WTC11 (cell line): ENCODE measurements at regions not wholly inside any gene's neighbourhood (a gene's known extent, or its start where the extent isn't known, plus 50 kb on each side); places are given as distances from the start of the nearest gene placed in this dataset.

ENCODE experiments used
- CTCF ChIP-seq: fragments of 200-600 bp; IDR thresholded peaks from 2 replicates; pipeline ENCODE4 v1.8.0; 2022; ENCODE audit warnings: antibody characterized with exemption
- E2F4 ChIP-seq: sonication (generic); formaldehyde crosslinking; IDR thresholded peaks from 2 replicates; pipeline ENCODE4 v1.8.1; 2022; ENCODE audit warnings: low read depth, mild to moderate bottlenecking, moderate library complexity, missing genetic modification reagents, borderline replicate concordance
- FOXK1 ChIP-seq: sonication (generic); formaldehyde crosslinking; IDR thresholded peaks from 2 replicates; pipeline ENCODE4 v1.8.0; 2022; ENCODE audit warnings: mild to moderate bottlenecking, moderate library complexity, missing genetic modification reagents
- PRDM15 ChIP-seq: sonication (generic); formaldehyde crosslinking; IDR thresholded peaks from 2 replicates; pipeline ENCODE4 v1.8.0; 2022; ENCODE audit warnings: missing genetic modification reagents
- PREB ChIP-seq: sonication (generic); formaldehyde crosslinking; IDR thresholded peaks from 2 replicates; pipeline ENCODE4 v1.8.1; 2022; ENCODE audit warnings: mild to moderate bottlenecking, missing genetic modification reagents, moderate library complexity, borderline replicate concordance
- USF2 ChIP-seq: sonication (generic); formaldehyde crosslinking; IDR thresholded peaks from 2 replicates; pipeline ENCODE4 v1.8.1; 2023; ENCODE audit warnings: mild to moderate bottlenecking, missing genetic modification reagents, moderate library complexity
- ZNF121 ChIP-seq: sonication (generic); formaldehyde crosslinking; IDR thresholded peaks from 2 replicates; pipeline ENCODE4 v1.8.0; 2023; ENCODE audit warnings: missing genetic modification reagents

- no peak for TF ChIP-seq USF2 (CRISPR knock-in tag)
- no peak for TF ChIP-seq ZNF121 (CRISPR knock-in tag)
- TF ChIP-seq CTCF, result no peak
- no peak for TF ChIP-seq PREB
- no peak for TF ChIP-seq E2F4 (CRISPR knock-in tag)
- TF ChIP-seq PRDM15 (CRISPR knock-in tag), result no peak
- TF ChIP-seq FOXK1 (CRISPR knock-in tag), result no peak
These were observed 494.2 kb downstream of the TSN start for GRCh38 chr2:122249673-122250072.
